ENCODE measurements at regions not wholly inside any gene's neighbourhood (a gene's known extent, or its start where the extent isn't known, plus 50 kb on each side); places are given as distances from the start of the nearest gene placed in this dataset.

- no peak for DNase-seq
Observed at GRCh38 chr16:63563819-63564505, 1527.7 kb upstream of the CDH8 start.

- no peak for DNase-seq
Observed at GRCh38 chr16:63553980-63554379, 1517.7 kb upstream of the CDH8 start.

GRCh38 chr16:63539276-63539675 lies 1503.0 kb upstream of the CDH8 start:
- DNase-seq = no peak

- DNase-seq = no peak
Observed at GRCh38 chr16:63530974-63531373, 1494.7 kb upstream of the CDH8 start.

- no peak for DNase-seq
Observed at GRCh38 chr16:63530208-63530607, 1494.0 kb upstream of the CDH8 start.

GRCh38 chr16:63527404-63527803 lies 1491.2 kb upstream of the CDH8 start:
- DNase-seq = no peak

- DNase-seq = no peak
Observed at GRCh38 chr16:63516394-63516793, 1480.2 kb upstream of the CDH8 start.

- no peak for DNase-seq
Observed at GRCh38 chr16:63512910-63513309, 1476.7 kb upstream of the CDH8 start.

- no peak for DNase-seq
Observed at GRCh38 chr16:63497408-63497807, 1461.2 kb upstream of the CDH8 start.

GRCh38 chr16:63496282-63496681 lies 1460.0 kb upstream of the CDH8 start:
- DNase-seq = no peak

GRCh38 chr16:63488955-63489354 lies 1452.7 kb upstream of the CDH8 start:
- no peak for DNase-seq

- no peak for DNase-seq
Observed at GRCh38 chr16:63481060-63481459, 1444.8 kb upstream of the CDH8 start.

- DNase-seq = no peak
Observed at GRCh38 chr16:63473725-63474124, 1437.5 kb upstream of the CDH8 start.

- no peak for DNase-seq
Observed at GRCh38 chr16:63467513-63467912, 1431.3 kb upstream of the CDH8 start.

- DNase-seq = no peak
Observed at GRCh38 chr16:63462316-63462715, 1426.1 kb upstream of the CDH8 start.

GRCh38 chr16:63461248-63461841 lies 1425.1 kb upstream of the CDH8 start:
- no peak for DNase-seq

GRCh38 chr16:63458846-63459245 lies 1422.6 kb upstream of the CDH8 start:
- DNase-seq = no peak

GRCh38 chr16:63457869-63458268 lies 1421.6 kb upstream of the CDH8 start:
- DNase-seq = no peak

- no peak for DNase-seq
Observed at GRCh38 chr16:63453261-63453660, 1417.0 kb upstream of the CDH8 start.

- no peak for DNase-seq
Observed at GRCh38 chr16:63447121-63447520, 1410.9 kb upstream of the CDH8 start.

GRCh38 chr16:63442246-63442645 lies 1406.0 kb upstream of the CDH8 start:
- DNase-seq = no peak

- DNase-seq = no peak
Observed at GRCh38 chr16:63426275-63426870, 1390.1 kb upstream of the CDH8 start.

GRCh38 chr16:63422715-63423114 lies 1386.5 kb upstream of the CDH8 start:
- no peak for DNase-seq

- no peak for DNase-seq
Observed at GRCh38 chr16:63416712-63417111, 1380.5 kb upstream of the CDH8 start.

- no peak for DNase-seq
Observed at GRCh38 chr16:63415014-63415413, 1378.8 kb upstream of the CDH8 start.
